ENCODE measurements at regions not wholly inside any gene's neighbourhood (a gene's known extent, or its start where the extent isn't known, plus 50 kb on each side); places are given as distances from the start of the nearest gene placed in this dataset.
"Not testable (repeated sequence)": the region's sequence is repeated elsewhere in the genome, so short reads cannot be mapped to it uniquely, and the experiment has no call there.

GRCh38 chr13:54927538-54927937, 1898.9 kb downstream of the OLFM4 start:
- DNase-seq = no peak

GRCh38 chr13:54928071-54928470, 1899.5 kb downstream of the OLFM4 start:
- no peak for DNase-seq

GRCh38 chr13:54934121-54934520, 1905.5 kb downstream of the OLFM4 start:
- DNase-seq = no peak

- no peak for DNase-seq
Measured at GRCh38 chr13:54945973-54946372, 1917.4 kb downstream of the OLFM4 start.

GRCh38 chr13:54949735-54950134, 1921.1 kb downstream of the OLFM4 start:
- no peak for DNase-seq

GRCh38 chr13:54950546-54950945, 1921.9 kb downstream of the OLFM4 start:
- DNase-seq = no peak

GRCh38 chr13:54953786-54954185, 1925.2 kb downstream of the OLFM4 start:
- no peak for DNase-seq

GRCh38 chr13:54958781-54959180, 1930.2 kb downstream of the OLFM4 start:
- no peak for DNase-seq

GRCh38 chr13:54965881-54966280, 1937.3 kb downstream of the OLFM4 start:
- no peak for DNase-seq

GRCh38 chr13:54972838-54973237, 1944.2 kb downstream of the OLFM4 start:
- DNase-seq = no peak

- DNase-seq = no peak
Measured at GRCh38 chr13:54975676-54976075, 1947.1 kb downstream of the OLFM4 start.

- DNase-seq = no peak
Measured at GRCh38 chr13:54980651-54981050, 1952.0 kb downstream of the OLFM4 start.

GRCh38 chr13:54989418-54989817, 1960.8 kb downstream of the OLFM4 start:
- DNase-seq = no peak

- no peak for DNase-seq
Measured at GRCh38 chr13:54999399-54999907, 1970.8 kb downstream of the OLFM4 start.

- no peak for DNase-seq
Measured at GRCh38 chr13:55000043-55000442, 1971.4 kb downstream of the OLFM4 start.

- no peak for DNase-seq
Measured at GRCh38 chr13:55000844-55001243, 1972.2 kb downstream of the OLFM4 start.

GRCh38 chr13:55001881-55002280, 1973.3 kb downstream of the OLFM4 start:
- DNase-seq = no peak

GRCh38 chr13:55007681-55008080, 1979.1 kb downstream of the OLFM4 start:
- DNase-seq = no peak

GRCh38 chr13:55013051-55013450, 1984.4 kb downstream of the OLFM4 start:
- DNase-seq = no peak

- DNase-seq = no peak
Measured at GRCh38 chr13:55029280-55029679, 2000.7 kb downstream of the OLFM4 start.

GRCh38 chr13:55038230-55038629, 2009.6 kb downstream of the OLFM4 start:
- no peak for DNase-seq

- not testable (repeated sequence) for DNase-seq
Measured at GRCh38 chr13:55053891-55054550, 2025.4 kb downstream of the OLFM4 start.

GRCh38 chr13:55055666-55056065, 2027.1 kb downstream of the OLFM4 start:
- not testable (repeated sequence) for DNase-seq

- no peak for DNase-seq
Measured at GRCh38 chr13:55062662-55063061, 2034.0 kb downstream of the OLFM4 start.

GRCh38 chr13:55067946-55068345, 2039.3 kb downstream of the OLFM4 start:
- no peak for DNase-seq
